GM12872 (cell line): ENCODE measurements at regions not wholly inside any gene's neighbourhood (a gene's known extent, or its start where the extent isn't known, plus 50 kb on each side); places are given as distances from the start of the nearest gene placed in this dataset.

ENCODE experiments used
- CTCF ChIP-seq: IDR thresholded peaks from 3 replicates; pipeline ENCODE4 v1.5.1; 2011; ENCODE audit warnings: low read depth, mild to moderate bottlenecking, low read length, moderate library complexity; ENCODE audit not compliant: insufficient read depth

- TF ChIP-seq CTCF, result no peak
These were observed 72.5 kb downstream of the GTPBP8 start for GRCh38 chr3:113063126-113063894.

GRCh38 chr3:113064183-113064582 lies 73.4 kb downstream of the GTPBP8 start:
- no peak for TF ChIP-seq CTCF

GRCh38 chr3:113065336-113065735 lies 74.6 kb downstream of the GTPBP8 start:
- TF ChIP-seq CTCF, result no peak

- TF ChIP-seq CTCF, result no peak
These were observed 79.4 kb downstream of the GTPBP8 start for GRCh38 chr3:113070072-113070640.

GRCh38 chr3:113070681-113071113 lies 79.9 kb downstream of the GTPBP8 start:
- no peak for TF ChIP-seq CTCF

- no peak for TF ChIP-seq CTCF
These were observed 84.8 kb downstream of the GTPBP8 start for GRCh38 chr3:113075588-113075987.

GRCh38 chr3:113079218-113079961 lies 88.6 kb downstream of the GTPBP8 start:
- no peak for TF ChIP-seq CTCF
